HepG2 (cell line): ENCODE measurements at regions not wholly inside any gene's neighbourhood (a gene's known extent, or its start where the extent isn't known, plus 50 kb on each side); places are given as distances from the start of the nearest gene placed in this dataset.

Source experiments
- ATAC-seq: fragments of 200-7000 bp; cut with Tn5 transposase; 3 replicates; pipeline ENCODE4 v1.9.1; 2020; ENCODE audit warnings: mild to moderate bottlenecking, moderate library complexity
- BruUV-seq: library from RNA; stranded (reverse); fragments of 400-500 nt; replicated peaks from 2 replicates; lab custom pipeline; 2021; lab: Mats Ljungman, UMichigan
- CTCF ChIA-PET: fragments of 300-600 bp; formaldehyde crosslinking; extraction: SDS; loops from one replicate; lab custom pipeline; 2021; ENCODE audit warnings: low total read pairs, inconsistent platforms, low intra/inter-chr PET ratio; lab: Yijun Ruan, JAX
- POLR2A ChIA-PET: fragments of 350-600 bp; sonication (Branson Sonifier 250); formaldehyde crosslinking; loops from one replicate; lab custom pipeline; 2020; ENCODE audit warnings: antibody characterized with exemption, inconsistent platforms; lab: Yijun Ruan, JAX
- DNase-seq: peaks from one replicate; pipeline ENCODE4 v3.0.0-alpha.2; 2015; ENCODE audit warnings: low spot score
- FAIRE-seq: peaks from 3 replicates; lab custom pipeline; 2011; peaks lifted over from hg19 to GRCh38; lab: Jason Lieb, UNC
- H2AFZ ChIP-seq: one replicate; pipeline ENCODE4 v1.6.1; 2011; ENCODE audit warnings: low read length, inconsistent platforms
- H3K27ac ChIP-seq: fragments of 300-600 bp; 3 replicates; pipeline ENCODE4 v1.8.0; 2011; ENCODE audit warnings: mixed run types, mild to moderate bottlenecking, mixed read lengths, low read length, inconsistent platforms; ENCODE audit not compliant: insufficient read depth; ENCODE audit errors: extremely low read length
- H3K27me3 ChIP-seq, 2 experiments: fragments of 200-600 bp in 1 of 2; 2 replicates in 1 of 2; 3 replicates in 1 of 2; pipeline versions ENCODE4 v1.6.0 to v1.8.0; 2011; ENCODE audit warnings: low read length in 2 of 2, mild to moderate bottlenecking in 2 of 2, moderate library complexity in 2 of 2, inconsistent platforms in 1 of 2; ENCODE audit not compliant: insufficient read depth in 2 of 2, control insufficient read depth in 1 of 2
- H3K36me3 ChIP-seq, 2 experiments: fragments of 200-600 bp in 1 of 2; replicated peaks in 1 of 2; 2 replicates in 1 of 2; 3 replicates in 1 of 2; pipeline versions ENCODE4 v1.5.1 to v1.8.0; 2011; ENCODE audit warnings: low read length in 2 of 2, inconsistent platforms in 1 of 2; ENCODE audit not compliant: insufficient read depth in 2 of 2, control insufficient read depth in 1 of 2
- H3K4me1 ChIP-seq: 2 replicates; pipeline ENCODE4 v1.5.1; 2012; ENCODE audit warnings: low read length, inconsistent platforms; ENCODE audit not compliant: insufficient read depth
- H3K4me2 ChIP-seq: 2 replicates; pipeline ENCODE4 v1.6.0; 2011; ENCODE audit warnings: low read depth, low read length, inconsistent platforms
- H3K4me3 ChIP-seq, 3 experiments: fragments of 200-600 bp in 1 of 3; sonication (generic), shearing (Covaris generic) in 1 of 3; replicated peaks in 1 of 3; 2 replicates each; pipeline ENCODE4 v1.5.1; 2011 to 2016; ENCODE audit warnings: low read length in 3 of 3, inconsistent platforms in 2 of 3, low read depth in 2 of 3, mild to moderate bottlenecking in 2 of 3, control low read depth in 1 of 3, mixed read lengths in 1 of 3; ENCODE audit not compliant: insufficient read depth in 1 of 3
- H3K79me2 ChIP-seq: one replicate; pipeline ENCODE4 v1.6.1; 2011; ENCODE audit warnings: low read length, inconsistent platforms; ENCODE audit not compliant: insufficient read depth
- H3K9ac ChIP-seq: 2 replicates; pipeline ENCODE4 v1.6.0; 2011; ENCODE audit warnings: mild to moderate bottlenecking, low read depth, low read length, inconsistent platforms; ENCODE audit not compliant: insufficient read depth
- H3K9me3 ChIP-seq: 2 replicates; pipeline ENCODE4 v1.5.1; 2012; ENCODE audit warnings: mild to moderate bottlenecking, low read length
- H4K20me1 ChIP-seq: 2 replicates; pipeline ENCODE4 v1.6.0; 2011; ENCODE audit warnings: inconsistent platforms, mild to moderate bottlenecking, low read length, moderate library complexity; ENCODE audit not compliant: insufficient read depth
- CCAR2 ChIP-seq: fragments of 200-400 bp; formaldehyde crosslinking; optimal IDR thresholded peaks from 2 replicates; pipeline ENCODE3; 2018; ENCODE audit warnings: low read depth, mild to moderate bottlenecking, low read length, moderate library complexity
- EHMT2 ChIP-seq: fragments of 200-600 bp; sonication (generic); IDR thresholded peaks from 2 replicates; pipeline ENCODE4 v1.7.0; 2017; ENCODE audit warnings: antibody characterized with exemption, low read depth, low read length, borderline replicate concordance
- HNF1B ChIP-seq: sonication (generic); formaldehyde crosslinking; IDR thresholded peaks from 2 replicates; pipeline ENCODE4 v1.5.1; 2020; ENCODE audit warnings: mild to moderate bottlenecking, moderate library complexity, missing genetic modification reagents
- NFKBIZ ChIP-seq: IDR thresholded peaks from 2 replicates; pipeline ENCODE4 v1.6.1; 2018; ENCODE audit warnings: missing genetic modification reagents, missing compliant biosample characterization
- SUZ12 ChIP-seq: fragments of 150-350 bp; IDR thresholded peaks from 2 replicates; pipeline ENCODE4 v1.6.1; 2014; ENCODE audit warnings: low read depth, low read length
- ZNF564 ChIP-seq: sonication (generic); formaldehyde crosslinking; IDR thresholded peaks from 2 replicates; pipeline ENCODE4 v1.8.1; 2023; ENCODE audit warnings: mild to moderate bottlenecking, missing genetic modification reagents
- ZNF790 ChIP-seq: sonication (generic); formaldehyde crosslinking; IDR thresholded peaks from 2 replicates; pipeline ENCODE4 v1.8.0; 2022; ENCODE audit warnings: missing genetic modification reagents, mild to moderate bottlenecking, borderline replicate concordance
- WGBS: methylation state at CpG from one replicate; pipeline ENCODE4 v1.1.6; 2017; ENCODE audit warnings: low lambda C conversion rate; 5-methylcytosine and 5-hydroxymethylcytosine counted together
- in situ Hi-C: cut with HindIII; loops from 2 replicates; pipeline ENCODE4 v1.10.0; 2017; ENCODE audit warnings: low pct_unique_long_range_greater_than_20kb; ENCODE audit not compliant: extremely low pct_ligation_motif_present
- intact Hi-C: fragments of 100-400 bp; cut with micrococcal nuclease; formaldehyde crosslinking; loops from one replicate; pipeline ENCODE4 v1.10.0; 2022; ENCODE audit not compliant: unreplicated experiment
- TF ChIP-seq, protein P1 (sequence below), 2 experiments: fragments of 450-650 bp in 1 of 2; sonication (generic) in 1 of 2; formaldehyde crosslinking in 1 of 2; IDR thresholded peaks; 2 replicates each; pipeline versions ENCODE4 v1.6.1 to v1.8.0; 2016 to 2022; ENCODE audit warnings: antibody characterized with exemption in 1 of 2, mild to moderate bottlenecking in 1 of 2, missing genetic modification reagents in 1 of 2

GRCh38 chr12:46107591-46107990 is 117.2 kb upstream of the SCAF11 start:
- no peak overlapping the region for H3K4me2 ChIP-seq
- no peak overlapping the region for H2AFZ ChIP-seq
- no peaks in the 10 kb centered on the region for H3K79me2 ChIP-seq
- DNase-seq (no peak), ATAC-seq (no peak), FAIRE-seq (no peak)
- intact Hi-C loops (no loop called here), in situ Hi-C loops (no loop called here)
- WGBS, result 79% methylated on average over 2 of the region's 2 CpGs
- no peaks in the 10 kb centered on the region for H4K20me1 ChIP-seq
- no peaks in the 10 kb centered on the region for H3K36me3 ChIP-seq
- POLR2A ChIA-PET, result no interaction called here
- H3K4me3 ChIP-seq, result no peak overlapping the region
- H3K4me1 ChIP-seq, result peaks cover 18% of the 10 kb centered on the region
- H3K27me3 ChIP-seq, result no peaks in the 10 kb centered on the region
- no TSS peak for BruUV-seq
- no peak overlapping the region for H3K9ac ChIP-seq
- CTCF ChIA-PET, result no interaction called here
- 0 out of 2 replicates have a peak, but pooled peaks cover 6% of the 10 kb centered on the region for H3K9me3 ChIP-seq
- TF ChIP-seq ZNF790 (CRISPR knock-in tag) (no peak), HNF1B (no peak), NFKBIZ (CRISPR knock-in tag) (no peak), ZNF564 (no peak), CCAR2 (no peak), EHMT2 (no peak), SUZ12 (no peak)
- TF ChIP-seq, protein P1, sequence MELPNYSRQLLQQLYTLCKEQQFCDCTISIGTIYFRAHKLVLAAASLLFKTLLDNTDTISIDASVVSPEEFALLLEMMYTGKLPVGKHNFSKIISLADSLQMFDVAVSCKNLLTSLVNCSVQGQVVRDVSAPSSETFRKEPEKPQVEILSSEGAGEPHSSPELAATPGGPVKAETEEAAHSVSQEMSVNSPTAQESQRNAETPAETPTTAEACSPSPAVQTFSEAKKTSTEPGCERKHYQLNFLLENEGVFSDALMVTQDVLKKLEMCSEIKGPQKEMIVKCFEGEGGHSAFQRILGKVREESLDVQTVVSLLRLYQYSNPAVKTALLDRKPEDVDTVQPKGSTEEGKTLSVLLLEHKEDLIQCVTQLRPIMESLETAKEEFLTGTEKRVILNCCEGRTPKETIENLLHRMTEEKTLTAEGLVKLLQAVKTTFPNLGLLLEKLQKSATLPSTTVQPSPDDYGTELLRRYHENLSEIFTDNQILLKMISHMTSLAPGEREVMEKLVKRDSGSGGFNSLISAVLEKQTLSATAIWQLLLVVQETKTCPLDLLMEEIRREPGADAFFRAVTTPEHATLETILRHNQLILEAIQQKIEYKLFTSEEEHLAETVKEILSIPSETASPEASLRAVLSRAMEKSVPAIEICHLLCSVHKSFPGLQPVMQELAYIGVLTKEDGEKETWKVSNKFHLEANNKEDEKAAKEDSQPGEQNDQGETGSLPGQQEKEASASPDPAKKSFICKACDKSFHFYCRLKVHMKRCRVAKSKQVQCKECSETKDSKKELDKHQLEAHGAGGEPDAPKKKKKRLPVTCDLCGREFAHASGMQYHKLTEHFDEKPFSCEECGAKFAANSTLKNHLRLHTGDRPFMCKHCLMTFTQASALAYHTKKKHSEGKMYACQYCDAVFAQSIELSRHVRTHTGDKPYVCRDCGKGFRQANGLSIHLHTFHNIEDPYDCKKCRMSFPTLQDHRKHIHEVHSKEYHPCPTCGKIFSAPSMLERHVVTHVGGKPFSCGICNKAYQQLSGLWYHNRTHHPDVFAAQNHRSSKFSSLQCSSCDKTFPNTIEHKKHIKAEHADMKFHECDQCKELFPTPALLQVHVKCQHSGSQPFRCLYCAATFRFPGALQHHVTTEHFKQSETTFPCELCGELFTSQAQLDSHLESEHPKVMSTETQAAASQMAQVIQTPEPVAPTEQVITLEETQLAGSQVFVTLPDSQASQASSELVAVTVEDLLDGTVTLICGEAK (IDR thresholded peaks at IDR 0.05), result no peak
- TF ChIP-seq, protein P1 (CRISPR knock-in tag; IDR thresholded peaks at IDR 0.05), result no peak
- no peak overlapping the region for H3K27ac ChIP-seq
